C4-2B (cell line): ENCODE measurements at regions not wholly inside any gene's neighbourhood (a gene's known extent, or its start where the extent isn't known, plus 50 kb on each side); places are given as distances from the start of the nearest gene placed in this dataset.

Source experiments
- H3K27ac ChIP-seq: fragments of 450-650 bp; 2 replicates; pipeline ENCODE4 v1.5.1; 2017
- ZFX ChIP-seq: fragments of 450-650 bp; IDR thresholded peaks from 2 replicates; pipeline ENCODE4 v1.6.1; 2017
- TF ChIP-seq, protein P1 (sequence below): fragments of 450-650 bp; conservative IDR thresholded peaks from 2 replicates; pipeline ENCODE4 v1.5.1; 2017; ENCODE audit warnings: mild to moderate bottlenecking

DNA sequence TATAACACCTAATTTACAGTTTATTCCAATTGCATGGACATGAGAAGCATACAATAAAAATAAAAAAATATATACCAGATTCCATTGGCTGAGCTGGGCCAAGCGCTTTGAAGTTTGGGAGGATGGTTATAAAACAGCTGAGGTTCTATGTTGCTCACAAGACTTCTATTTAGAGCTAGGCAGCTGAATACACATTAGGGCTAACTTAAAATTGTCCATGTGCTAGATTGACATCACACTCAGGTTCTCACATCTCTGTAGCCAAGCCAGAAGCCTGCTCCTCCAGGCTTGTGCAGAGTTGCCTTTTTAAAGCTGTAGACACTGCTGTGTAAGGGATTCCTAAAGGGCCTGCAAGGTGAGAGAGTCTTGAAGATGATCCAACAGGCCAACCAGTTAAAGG lies 871.1 kb upstream of the FANCL start:
- no peak overlapping the region for H3K27ac ChIP-seq
- TF ChIP-seq, protein P1, sequence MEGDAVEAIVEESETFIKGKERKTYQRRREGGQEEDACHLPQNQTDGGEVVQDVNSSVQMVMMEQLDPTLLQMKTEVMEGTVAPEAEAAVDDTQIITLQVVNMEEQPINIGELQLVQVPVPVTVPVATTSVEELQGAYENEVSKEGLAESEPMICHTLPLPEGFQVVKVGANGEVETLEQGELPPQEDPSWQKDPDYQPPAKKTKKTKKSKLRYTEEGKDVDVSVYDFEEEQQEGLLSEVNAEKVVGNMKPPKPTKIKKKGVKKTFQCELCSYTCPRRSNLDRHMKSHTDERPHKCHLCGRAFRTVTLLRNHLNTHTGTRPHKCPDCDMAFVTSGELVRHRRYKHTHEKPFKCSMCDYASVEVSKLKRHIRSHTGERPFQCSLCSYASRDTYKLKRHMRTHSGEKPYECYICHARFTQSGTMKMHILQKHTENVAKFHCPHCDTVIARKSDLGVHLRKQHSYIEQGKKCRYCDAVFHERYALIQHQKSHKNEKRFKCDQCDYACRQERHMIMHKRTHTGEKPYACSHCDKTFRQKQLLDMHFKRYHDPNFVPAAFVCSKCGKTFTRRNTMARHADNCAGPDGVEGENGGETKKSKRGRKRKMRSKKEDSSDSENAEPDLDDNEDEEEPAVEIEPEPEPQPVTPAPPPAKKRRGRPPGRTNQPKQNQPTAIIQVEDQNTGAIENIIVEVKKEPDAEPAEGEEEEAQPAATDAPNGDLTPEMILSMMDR: no peak
- TF ChIP-seq ZFX: no peak

DNA sequence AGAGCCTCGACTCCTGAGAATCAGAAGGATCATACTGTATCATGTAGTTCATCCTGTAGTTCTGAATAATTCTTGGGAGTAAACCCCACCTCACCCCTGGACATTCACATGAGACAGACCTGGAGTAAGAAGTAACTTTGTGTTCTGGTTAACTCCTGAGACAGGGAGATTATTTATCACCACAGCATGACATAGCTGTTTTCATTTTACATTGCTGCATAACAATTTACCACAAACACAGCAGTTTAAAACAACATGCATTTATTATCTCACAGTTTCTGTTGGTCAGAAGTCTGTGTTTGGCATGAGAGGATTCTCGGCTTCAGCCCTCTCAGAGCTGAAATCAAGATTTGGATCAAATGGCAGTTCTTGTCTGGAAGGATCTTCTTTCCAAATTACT lies 855.8 kb upstream of the FANCL start:
- no peak overlapping the region for H3K27ac ChIP-seq
- TF ChIP-seq ZFX: no peak
- TF ChIP-seq, protein P1: no peak

DNA sequence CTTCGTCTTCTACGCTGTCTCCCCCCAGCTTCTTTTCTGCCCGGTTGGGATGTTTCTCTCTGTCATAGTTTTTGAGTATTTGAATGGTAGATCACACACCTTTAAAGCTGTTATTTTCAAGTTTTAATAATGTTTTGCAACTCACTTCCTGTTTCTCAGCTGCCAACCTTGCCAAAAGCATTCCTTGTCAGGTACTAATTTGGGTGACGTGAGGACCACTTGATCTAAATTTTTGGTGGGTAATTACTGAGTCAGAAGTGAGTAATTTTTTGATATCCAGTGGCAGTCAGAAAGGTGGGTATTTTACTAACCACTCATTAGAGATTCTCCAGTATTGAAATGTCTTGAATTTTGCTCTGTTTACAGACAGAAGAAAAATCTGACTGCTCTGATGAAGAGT lies 852.4 kb upstream of the FANCL start:
- no peak for TF ChIP-seq ZFX
- TF ChIP-seq, protein P1: no peak
- no peak overlapping the region for H3K27ac ChIP-seq

DNA sequence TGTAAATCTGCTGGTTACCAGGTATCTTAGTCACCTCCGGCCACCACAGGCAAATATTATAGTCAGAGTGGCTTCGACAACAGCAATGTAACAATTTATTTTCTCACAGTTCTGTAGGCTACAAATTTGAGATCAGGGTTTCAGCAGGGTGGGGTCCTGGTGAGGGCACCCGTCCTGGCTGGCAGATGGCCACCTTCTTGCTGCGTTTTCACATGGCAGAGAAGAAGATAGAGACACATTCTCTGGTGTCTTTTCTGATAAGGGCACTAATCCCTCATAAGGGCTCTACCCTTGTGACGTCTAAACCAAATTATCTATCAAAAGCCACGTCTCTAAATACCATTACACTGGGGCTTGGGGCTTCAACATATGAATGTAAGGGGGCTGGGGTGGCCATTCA lies 843.2 kb upstream of the FANCL start:
- TF ChIP-seq, protein P1: no peak
- no peak for TF ChIP-seq ZFX
- H3K27ac ChIP-seq: no peak overlapping the region

DNA sequence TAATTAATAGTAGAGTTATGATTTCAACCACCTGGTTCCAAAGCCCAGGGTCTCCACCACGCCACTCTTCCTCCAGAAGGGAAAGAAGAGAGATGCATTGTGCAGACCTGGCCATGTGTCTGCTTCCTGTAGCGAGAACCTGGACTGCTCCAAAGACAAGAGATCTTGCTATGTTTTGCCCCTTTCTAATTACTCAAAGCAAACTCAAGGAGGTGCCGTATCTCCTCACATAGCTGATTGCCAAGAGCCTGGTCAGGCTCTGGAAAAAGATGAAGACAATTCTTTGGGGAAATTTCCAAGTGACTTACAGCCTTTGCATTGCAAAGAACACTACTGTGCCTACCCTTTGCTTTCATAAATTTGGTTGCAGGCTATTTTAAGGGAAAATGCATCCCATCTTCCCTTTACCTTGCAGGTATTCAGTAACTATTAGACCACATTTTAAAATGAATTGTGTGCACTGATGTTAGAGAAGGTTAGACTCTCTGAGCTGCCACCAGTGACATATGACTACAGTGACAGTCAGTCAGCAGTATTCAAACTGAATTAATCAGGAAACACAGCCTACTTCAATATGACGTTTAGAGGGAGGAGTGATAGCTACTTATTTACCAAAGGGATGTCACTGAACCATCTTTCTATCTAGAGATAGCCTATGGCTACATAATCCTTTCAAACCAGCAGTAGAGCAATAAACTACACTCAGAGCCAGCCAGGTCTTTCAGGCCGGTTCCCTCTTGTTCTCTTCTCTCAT lies 842.1 kb upstream of the FANCL start:
- no peak overlapping the region for H3K27ac ChIP-seq
- TF ChIP-seq, protein P1: no peak
- TF ChIP-seq ZFX: no peak

DNA sequence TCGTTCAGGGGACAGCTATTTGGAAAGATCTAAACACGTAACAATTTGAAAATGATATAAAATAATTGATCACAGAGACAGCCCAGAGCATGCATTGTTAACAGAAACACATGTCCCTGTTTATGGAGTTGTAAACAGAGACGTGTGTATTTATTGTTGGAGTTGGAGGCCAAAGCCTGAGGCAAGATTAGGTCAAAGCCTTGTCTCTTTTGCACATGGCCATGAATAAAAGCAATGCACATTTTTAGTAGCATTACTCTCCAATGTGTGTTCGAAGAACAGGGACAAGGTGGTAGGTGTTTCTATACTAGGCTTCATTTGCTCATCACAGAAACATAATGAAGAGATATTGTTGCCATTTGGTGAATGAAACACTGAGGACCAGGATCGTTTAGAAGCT lies 841.5 kb upstream of the FANCL start:
- H3K27ac ChIP-seq: no peak overlapping the region
- no peak for TF ChIP-seq ZFX
- TF ChIP-seq, protein P1: no peak

DNA sequence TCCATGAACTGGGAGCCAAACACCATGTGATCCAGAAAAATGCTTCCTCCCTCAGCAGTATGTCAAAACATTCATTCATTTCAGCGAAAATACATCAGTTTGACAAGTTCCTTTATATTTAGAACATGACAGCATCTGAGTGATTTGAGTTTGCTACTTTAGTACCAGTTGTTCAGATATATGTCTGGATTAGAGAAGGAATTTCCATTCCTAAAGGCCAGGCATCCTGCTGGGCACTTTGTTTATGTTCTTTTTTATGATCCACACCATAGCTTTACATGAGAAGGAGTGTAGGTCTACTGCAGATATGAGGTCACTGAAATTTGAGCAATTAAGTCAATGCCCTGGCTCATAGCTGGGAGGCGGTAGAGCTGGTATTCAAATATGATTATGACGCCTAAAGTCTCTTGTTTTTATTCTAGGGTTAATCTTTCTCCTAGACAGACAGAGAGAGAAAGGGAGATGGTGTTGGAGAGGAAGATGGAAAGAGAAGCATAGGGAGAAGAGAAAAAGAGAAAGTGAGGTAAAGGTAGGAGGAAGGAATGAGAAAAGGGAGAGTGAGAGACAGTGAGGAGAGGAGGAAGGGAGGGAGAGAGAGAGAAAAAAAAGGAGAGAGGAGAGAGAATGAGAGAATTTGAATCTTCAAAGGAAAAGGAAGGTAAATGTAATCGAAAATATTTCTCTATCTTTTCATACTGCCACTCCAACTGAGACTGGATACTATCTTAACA lies 839.5 kb upstream of the FANCL start:
- TF ChIP-seq, protein P1: no peak
- no peak for TF ChIP-seq ZFX
- no peak overlapping the region for H3K27ac ChIP-seq
